A549 (cell line): ENCODE measurements at regions not wholly inside any gene's neighbourhood (a gene's known extent, or its start where the extent isn't known, plus 50 kb on each side); places are given as distances from the start of the nearest gene placed in this dataset.

Experiments used
- CTCF ChIP-seq: fragments of >200 bp; sonication (Bioruptor Twin); formaldehyde crosslinking; IDR thresholded peaks from 3 replicates; pipeline ENCODE4 v1.5.1; 2016
- HEYL ChIP-seq: fragments of 250-450 bp; sonication (Bioruptor Pico); IDR thresholded peaks from 2 replicates; pipeline ENCODE4 v1.8.0; 2021; ENCODE audit warnings: mild to moderate bottlenecking, moderate library complexity
- JUN ChIP-seq, 2 experiments: fragments of >200 bp; sonication (Bioruptor Twin); formaldehyde crosslinking; IDR thresholded peaks; 2 replicates in 1 of 2; 3 replicates in 1 of 2; pipeline ENCODE4 v1.6.1; 2016 to 2017
- NR3C1 ChIP-seq: fragments of >200 bp; sonication (Bioruptor Twin); formaldehyde crosslinking; IDR thresholded peaks from 3 replicates; pipeline ENCODE4 v1.6.1; 2017
- POLR2A ChIP-seq: IDR thresholded peaks from 2 replicates; pipeline ENCODE4 v1.6.1; 2012; ENCODE audit warnings: mild to moderate bottlenecking, low read length
- REST ChIP-seq: fragments of 200-600 bp; sonication (generic); IDR thresholded peaks from 2 replicates; pipeline ENCODE4 v1.6.1; 2016; ENCODE audit warnings: antibody characterized with exemption, mild to moderate bottlenecking, moderate library complexity

GRCh38 chr22:48397531-48398180 is 1430.0 kb downstream of the BRD1 start:
- TF ChIP-seq POLR2A (no peak), CTCF (no peak), NR3C1 (no peak), REST (no peak), JUN (IDR thresholded peaks at IDR 0.05) (no peak), HEYL (CRISPR knock-in tag) (no peak)
